ENCODE measurements at regions not wholly inside any gene's neighbourhood (a gene's known extent, or its start where the extent isn't known, plus 50 kb on each side); places are given as distances from the start of the nearest gene placed in this dataset.

DNA sequence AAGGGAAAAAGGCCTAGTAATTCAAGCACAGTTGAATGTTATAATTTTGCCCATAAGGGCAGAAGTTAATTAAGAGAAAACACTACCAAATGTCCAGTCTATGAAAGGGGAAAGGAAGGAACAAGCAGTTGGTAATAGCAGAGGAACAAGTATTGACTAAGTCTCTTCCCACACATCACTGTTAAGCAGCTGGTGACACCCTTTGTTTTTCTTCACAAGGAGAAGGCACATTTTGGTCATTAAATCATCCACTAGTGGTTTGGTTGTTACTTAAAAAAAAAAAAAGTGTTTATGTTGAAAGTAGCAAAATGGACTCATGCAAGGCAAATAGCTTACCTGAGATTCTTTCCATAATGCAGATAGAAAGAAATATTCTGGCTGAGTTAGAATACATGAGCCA, 321.4 kb upstream of the NECTIN3 start (continued):
- TF ChIP-seq, protein P1, sequence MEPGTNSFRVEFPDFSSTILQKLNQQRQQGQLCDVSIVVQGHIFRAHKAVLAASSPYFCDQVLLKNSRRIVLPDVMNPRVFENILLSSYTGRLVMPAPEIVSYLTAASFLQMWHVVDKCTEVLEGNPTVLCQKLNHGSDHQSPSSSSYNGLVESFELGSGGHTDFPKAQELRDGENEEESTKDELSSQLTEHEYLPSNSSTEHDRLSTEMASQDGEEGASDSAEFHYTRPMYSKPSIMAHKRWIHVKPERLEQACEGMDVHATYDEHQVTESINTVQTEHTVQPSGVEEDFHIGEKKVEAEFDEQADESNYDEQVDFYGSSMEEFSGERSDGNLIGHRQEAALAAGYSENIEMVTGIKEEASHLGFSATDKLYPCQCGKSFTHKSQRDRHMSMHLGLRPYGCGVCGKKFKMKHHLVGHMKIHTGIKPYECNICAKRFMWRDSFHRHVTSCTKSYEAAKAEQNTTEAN (CRISPR knock-in tag; IDR thresholded peaks at IDR 0.05) = no peak
- TF ChIP-seq ETV6 (CRISPR knock-in tag; IDR thresholded peaks at IDR 0.05) (no peak), OVOL2 (CRISPR knock-in tag; IDR thresholded peaks at IDR 0.05; ENCODE audit: borderline replicate concordance) (no peak)
- TF ChIP-seq, protein P2, sequence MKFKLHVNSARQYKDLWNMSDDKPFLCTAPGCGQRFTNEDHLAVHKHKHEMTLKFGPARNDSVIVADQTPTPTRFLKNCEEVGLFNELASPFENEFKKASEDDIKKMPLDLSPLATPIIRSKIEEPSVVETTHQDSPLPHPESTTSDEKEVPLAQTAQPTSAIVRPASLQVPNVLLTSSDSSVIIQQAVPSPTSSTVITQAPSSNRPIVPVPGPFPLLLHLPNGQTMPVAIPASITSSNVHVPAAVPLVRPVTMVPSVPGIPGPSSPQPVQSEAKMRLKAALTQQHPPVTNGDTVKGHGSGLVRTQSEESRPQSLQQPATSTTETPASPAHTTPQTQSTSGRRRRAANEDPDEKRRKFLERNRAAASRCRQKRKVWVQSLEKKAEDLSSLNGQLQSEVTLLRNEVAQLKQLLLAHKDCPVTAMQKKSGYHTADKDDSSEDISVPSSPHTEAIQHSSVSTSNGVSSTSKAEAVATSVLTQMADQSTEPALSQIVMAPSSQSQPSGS (CRISPR knock-in tag; IDR thresholded peaks at IDR 0.05; ENCODE audit: borderline replicate concordance, low read depth) = no peak

DNA sequence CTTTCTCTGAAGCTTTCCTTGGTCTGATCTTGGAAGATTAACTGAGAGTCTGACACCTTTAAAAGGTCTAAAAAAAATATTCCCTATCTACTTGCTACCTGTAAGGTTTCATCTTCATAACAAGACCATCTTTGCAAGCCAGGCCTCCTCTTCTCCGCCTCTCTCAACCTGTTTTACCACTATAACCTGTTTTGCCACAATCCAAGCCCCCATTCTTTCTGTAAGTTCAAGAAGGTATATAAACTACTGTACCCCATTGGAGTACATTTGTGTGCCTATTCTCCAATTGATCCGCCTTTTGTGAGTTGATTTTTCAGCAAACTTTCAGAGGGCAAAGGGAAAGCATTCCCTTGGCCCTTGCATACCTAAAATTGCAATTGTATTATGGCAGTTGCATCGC, 319.3 kb upstream of the NECTIN3 start:
- Mint-ChIP-seq H3K4me1 (peaks cover 63% of the 10 kb centered on the region), H3K27ac (no peak overlapping the region), H3K4me3 (no peak overlapping the region), H3K36me3 (no peaks in the 10 kb centered on the region; the same call in 1 of the 2 replicates), H3K27me3 (ENCODE audit: low read depth) (no peaks in the 10 kb centered on the region), H3K9me3 (peaks cover 3% of the 10 kb centered on the region)
- TF ChIP-seq CREM (CRISPR knock-in tag; IDR thresholded peaks at IDR 0.05) (no peak), IRF2 (CRISPR knock-in tag; IDR thresholded peaks at IDR 0.05; ENCODE audit: borderline replicate concordance, low read depth) (no peak), TEAD4 (CRISPR knock-in tag; IDR thresholded peaks at IDR 0.05) (no peak), NR1H2 (CRISPR knock-in tag; IDR thresholded peaks at IDR 0.05) (no peak), TEAD1 (CRISPR knock-in tag; IDR thresholded peaks at IDR 0.05) (no peak)
- TF ChIP-seq, protein P3, sequence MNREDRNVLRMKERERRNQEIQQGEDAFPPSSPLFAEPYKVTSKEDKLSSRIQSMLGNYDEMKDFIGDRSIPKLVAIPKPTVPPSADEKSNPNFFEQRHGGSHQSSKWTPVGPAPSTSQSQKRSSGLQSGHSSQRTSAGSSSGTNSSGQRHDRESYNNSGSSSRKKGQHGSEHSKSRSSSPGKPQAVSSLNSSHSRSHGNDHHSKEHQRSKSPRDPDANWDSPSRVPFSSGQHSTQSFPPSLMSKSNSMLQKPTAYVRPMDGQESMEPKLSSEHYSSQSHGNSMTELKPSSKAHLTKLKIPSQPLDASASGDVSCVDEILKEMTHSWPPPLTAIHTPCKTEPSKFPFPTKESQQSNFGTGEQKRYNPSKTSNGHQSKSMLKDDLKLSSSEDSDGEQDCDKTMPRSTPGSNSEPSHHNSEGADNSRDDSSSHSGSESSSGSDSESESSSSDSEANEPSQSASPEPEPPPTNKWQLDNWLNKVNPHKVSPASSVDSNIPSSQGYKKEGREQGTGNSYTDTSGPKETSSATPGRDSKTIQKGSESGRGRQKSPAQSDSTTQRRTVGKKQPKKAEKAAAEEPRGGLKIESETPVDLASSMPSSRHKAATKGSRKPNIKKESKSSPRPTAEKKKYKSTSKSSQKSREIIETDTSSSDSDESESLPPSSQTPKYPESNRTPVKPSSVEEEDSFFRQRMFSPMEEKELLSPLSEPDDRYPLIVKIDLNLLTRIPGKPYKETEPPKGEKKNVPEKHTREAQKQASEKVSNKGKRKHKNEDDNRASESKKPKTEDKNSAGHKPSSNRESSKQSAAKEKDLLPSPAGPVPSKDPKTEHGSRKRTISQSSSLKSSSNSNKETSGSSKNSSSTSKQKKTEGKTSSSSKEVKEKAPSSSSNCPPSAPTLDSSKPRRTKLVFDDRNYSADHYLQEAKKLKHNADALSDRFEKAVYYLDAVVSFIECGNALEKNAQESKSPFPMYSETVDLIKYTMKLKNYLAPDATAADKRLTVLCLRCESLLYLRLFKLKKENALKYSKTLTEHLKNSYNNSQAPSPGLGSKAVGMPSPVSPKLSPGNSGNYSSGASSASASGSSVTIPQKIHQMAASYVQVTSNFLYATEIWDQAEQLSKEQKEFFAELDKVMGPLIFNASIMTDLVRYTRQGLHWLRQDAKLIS (CRISPR knock-in tag; IDR thresholded peaks at IDR 0.05; ENCODE audit: borderline replicate concordance) = no peak
- TF ChIP-seq, protein P4, sequence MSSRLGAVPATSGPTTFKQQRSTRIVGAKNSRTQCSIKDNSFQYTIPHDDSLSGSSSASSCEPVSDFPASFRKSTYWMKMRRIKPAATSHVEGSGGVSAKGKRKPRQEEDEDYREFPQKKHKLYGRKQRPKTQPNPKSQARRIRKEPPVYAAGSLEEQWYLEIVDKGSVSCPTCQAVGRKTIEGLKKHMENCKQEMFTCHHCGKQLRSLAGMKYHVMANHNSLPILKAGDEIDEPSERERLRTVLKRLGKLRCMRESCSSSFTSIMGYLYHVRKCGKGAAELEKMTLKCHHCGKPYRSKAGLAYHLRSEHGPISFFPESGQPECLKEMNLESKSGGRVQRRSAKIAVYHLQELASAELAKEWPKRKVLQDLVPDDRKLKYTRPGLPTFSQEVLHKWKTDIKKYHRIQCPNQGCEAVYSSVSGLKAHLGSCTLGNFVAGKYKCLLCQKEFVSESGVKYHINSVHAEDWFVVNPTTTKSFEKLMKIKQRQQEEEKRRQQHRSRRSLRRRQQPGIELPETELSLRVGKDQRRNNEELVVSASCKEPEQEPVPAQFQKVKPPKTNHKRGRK (CRISPR knock-in tag; IDR thresholded peaks at IDR 0.05; ENCODE audit: borderline replicate concordance) = no peak
- TF ChIP-seq, protein P5, sequence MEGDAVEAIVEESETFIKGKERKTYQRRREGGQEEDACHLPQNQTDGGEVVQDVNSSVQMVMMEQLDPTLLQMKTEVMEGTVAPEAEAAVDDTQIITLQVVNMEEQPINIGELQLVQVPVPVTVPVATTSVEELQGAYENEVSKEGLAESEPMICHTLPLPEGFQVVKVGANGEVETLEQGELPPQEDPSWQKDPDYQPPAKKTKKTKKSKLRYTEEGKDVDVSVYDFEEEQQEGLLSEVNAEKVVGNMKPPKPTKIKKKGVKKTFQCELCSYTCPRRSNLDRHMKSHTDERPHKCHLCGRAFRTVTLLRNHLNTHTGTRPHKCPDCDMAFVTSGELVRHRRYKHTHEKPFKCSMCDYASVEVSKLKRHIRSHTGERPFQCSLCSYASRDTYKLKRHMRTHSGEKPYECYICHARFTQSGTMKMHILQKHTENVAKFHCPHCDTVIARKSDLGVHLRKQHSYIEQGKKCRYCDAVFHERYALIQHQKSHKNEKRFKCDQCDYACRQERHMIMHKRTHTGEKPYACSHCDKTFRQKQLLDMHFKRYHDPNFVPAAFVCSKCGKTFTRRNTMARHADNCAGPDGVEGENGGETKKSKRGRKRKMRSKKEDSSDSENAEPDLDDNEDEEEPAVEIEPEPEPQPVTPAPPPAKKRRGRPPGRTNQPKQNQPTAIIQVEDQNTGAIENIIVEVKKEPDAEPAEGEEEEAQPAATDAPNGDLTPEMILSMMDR (IDR thresholded peaks at IDR 0.05) = no peak
- TF ChIP-seq, protein P6, sequence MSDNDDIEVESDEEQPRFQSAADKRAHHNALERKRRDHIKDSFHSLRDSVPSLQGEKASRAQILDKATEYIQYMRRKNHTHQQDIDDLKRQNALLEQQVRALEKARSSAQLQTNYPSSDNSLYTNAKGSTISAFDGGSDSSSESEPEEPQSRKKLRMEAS (CRISPR knock-in tag; IDR thresholded peaks at IDR 0.05) = no peak
- DNase-seq (ENCODE audit: low spot score) (no peak), ATAC-seq (no peak)
- ChIA-PET CTCF (no interaction called here), POLR2A (no interaction called here)

DNA sequence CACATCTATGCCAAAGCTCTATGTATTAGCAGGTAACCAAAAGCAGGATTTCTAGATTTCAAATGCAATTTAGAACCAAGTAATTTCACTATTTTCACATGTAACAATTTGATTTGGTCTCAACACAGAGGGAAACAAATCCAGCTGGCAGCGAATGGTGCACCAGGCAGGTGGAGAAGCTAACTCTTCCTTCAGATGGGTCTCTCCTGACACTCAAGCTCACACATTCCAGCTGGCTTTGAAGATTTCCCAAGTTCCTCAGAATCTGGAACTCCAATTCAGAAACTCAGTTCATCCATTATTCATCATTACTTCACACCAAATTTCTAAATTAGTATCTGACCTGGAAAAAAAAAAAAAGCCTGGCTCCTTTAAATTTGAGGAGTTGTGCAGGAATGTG, 318.1 kb upstream of the NECTIN3 start:
- Mint-ChIP-seq H3K27me3 (ENCODE audit: low read depth) (no peaks in the 10 kb centered on the region), H3K27ac (no peak overlapping the region)
- CTCF ChIA-PET = no interaction called here
- TF ChIP-seq NFATC4 (CRISPR knock-in tag; IDR thresholded peaks at IDR 0.05) = no peak
- TF ChIP-seq HMGA2 (CRISPR knock-in tag; IDR thresholded peaks at IDR 0.05) = no peak
- TF ChIP-seq, protein P7, sequence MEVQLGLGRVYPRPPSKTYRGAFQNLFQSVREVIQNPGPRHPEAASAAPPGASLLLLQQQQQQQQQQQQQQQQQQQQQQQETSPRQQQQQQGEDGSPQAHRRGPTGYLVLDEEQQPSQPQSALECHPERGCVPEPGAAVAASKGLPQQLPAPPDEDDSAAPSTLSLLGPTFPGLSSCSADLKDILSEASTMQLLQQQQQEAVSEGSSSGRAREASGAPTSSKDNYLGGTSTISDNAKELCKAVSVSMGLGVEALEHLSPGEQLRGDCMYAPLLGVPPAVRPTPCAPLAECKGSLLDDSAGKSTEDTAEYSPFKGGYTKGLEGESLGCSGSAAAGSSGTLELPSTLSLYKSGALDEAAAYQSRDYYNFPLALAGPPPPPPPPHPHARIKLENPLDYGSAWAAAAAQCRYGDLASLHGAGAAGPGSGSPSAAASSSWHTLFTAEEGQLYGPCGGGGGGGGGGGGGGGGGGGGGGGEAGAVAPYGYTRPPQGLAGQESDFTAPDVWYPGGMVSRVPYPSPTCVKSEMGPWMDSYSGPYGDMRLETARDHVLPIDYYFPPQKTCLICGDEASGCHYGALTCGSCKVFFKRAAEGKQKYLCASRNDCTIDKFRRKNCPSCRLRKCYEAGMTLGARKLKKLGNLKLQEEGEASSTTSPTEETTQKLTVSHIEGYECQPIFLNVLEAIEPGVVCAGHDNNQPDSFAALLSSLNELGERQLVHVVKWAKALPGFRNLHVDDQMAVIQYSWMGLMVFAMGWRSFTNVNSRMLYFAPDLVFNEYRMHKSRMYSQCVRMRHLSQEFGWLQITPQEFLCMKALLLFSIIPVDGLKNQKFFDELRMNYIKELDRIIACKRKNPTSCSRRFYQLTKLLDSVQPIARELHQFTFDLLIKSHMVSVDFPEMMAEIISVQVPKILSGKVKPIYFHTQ (CRISPR knock-in tag; IDR thresholded peaks at IDR 0.05) = no peak
- TF ChIP-seq NR1H2 (CRISPR knock-in tag; IDR thresholded peaks at IDR 0.05) = no peak
- no peak for TF ChIP-seq ZNF138 (CRISPR knock-in tag; conservative IDR thresholded peaks at IDR 0.05)
- TF ChIP-seq, protein P4 (CRISPR knock-in tag; IDR thresholded peaks at IDR 0.05; ENCODE audit: borderline replicate concordance) = no peak
- TF ChIP-seq ZNF219 (CRISPR knock-in tag; IDR thresholded peaks at IDR 0.05; ENCODE audit: borderline replicate concordance) = no peak
- TF ChIP-seq TCF7 (CRISPR knock-in tag; IDR thresholded peaks at IDR 0.05; ENCODE audit: low read depth) = no peak

More for the DNA sequence above, 318.1 kb upstream of the NECTIN3 start:
- Mint-ChIP-seq H3K9me3 (peaks cover 3% of the 10 kb centered on the region), H3K36me3 (no peaks in the 10 kb centered on the region; the same call in 1 of the 2 replicates), H3K4me3 (no peak overlapping the region), H3K4me1 (peaks cover 63% of the 10 kb centered on the region)
- DNase-seq (ENCODE audit: low spot score) = no peak
- POLR2A ChIA-PET = no interaction called here
- ATAC-seq = no peak

Data from WTC11 (cell line).